Dendritic cell treated with granulocyte-macrophage colony-stimulating factor and Interleukin-4, amounts not matched to agents 40 ng/mL and 50 ng/mL, for 4 days (primary cell): ENCODE measurements at regions not wholly inside any gene's neighbourhood (a gene's known extent, or its start where the extent isn't known, plus 50 kb on each side); places are given as distances from the start of the nearest gene placed in this dataset.
"Not testable (repeated sequence)": the region's sequence is repeated elsewhere in the genome, so short reads cannot be mapped to it uniquely, and the experiment has no call there.

ENCODE experiments used
- H3K27ac Mint-ChIP-seq: one replicate; pipeline ENCODE4 v1.8.0; 2022; ENCODE audit warnings: mild to moderate bottlenecking, mixed read lengths
- H3K27me3 Mint-ChIP-seq: one replicate; pipeline ENCODE4 v1.8.0; 2022; ENCODE audit warnings: mild to moderate bottlenecking, mixed read lengths
- H3K36me3 Mint-ChIP-seq: one replicate; pipeline ENCODE4 v1.8.0; 2022; ENCODE audit warnings: low read depth, mixed read lengths
- H3K4me1 Mint-ChIP-seq: one replicate; pipeline ENCODE4 v1.8.0; 2022; ENCODE audit warnings: low read depth, mixed read lengths
- H3K4me3 Mint-ChIP-seq: one replicate; pipeline ENCODE4 v1.8.0; 2022; ENCODE audit warnings: mild to moderate bottlenecking, moderate library complexity, mixed read lengths
- H3K9me3 Mint-ChIP-seq: one replicate; pipeline ENCODE4 v1.8.0; 2022; ENCODE audit warnings: mixed read lengths
- intact Hi-C: fragments of 100-400 bp; cut with micrococcal nuclease; formaldehyde crosslinking; loops from one replicate; pipeline ENCODE4 v1.15.0; 2022

GRCh38 chrX:850471-850916 lies 219.9 kb downstream of the SHOX start:
- intact Hi-C loops: no loop called here
- no peak overlapping the region for H3K27ac Mint-ChIP-seq
- no peak overlapping the region for H3K4me3 Mint-ChIP-seq
- no peaks in the 10 kb centered on the region for H3K9me3 Mint-ChIP-seq
- H3K4me1 Mint-ChIP-seq: no peaks in the 10 kb centered on the region
- H3K27me3 Mint-ChIP-seq: peaks cover 14% of the 10 kb centered on the region
- H3K36me3 Mint-ChIP-seq: no peaks in the 10 kb centered on the region

- H3K4me1 Mint-ChIP-seq: no peaks in the 10 kb centered on the region
- no peaks in the 10 kb centered on the region for H3K9me3 Mint-ChIP-seq
- H3K36me3 Mint-ChIP-seq: no peaks in the 10 kb centered on the region
- intact Hi-C loops: no loop called here
- H3K27ac Mint-ChIP-seq: no peak overlapping the region
- peaks cover 15% of the 10 kb centered on the region for H3K27me3 Mint-ChIP-seq
- no peak overlapping the region for H3K4me3 Mint-ChIP-seq
These were observed 217.8 kb downstream of the SHOX start for GRCh38 chrX:848386-848785.

- Mint-ChIP-seq H3K27me3 (peaks cover 2% of the 10 kb centered on the region), H3K36me3 (no peaks in the 10 kb centered on the region), H3K9me3 (no peaks in the 10 kb centered on the region), H3K4me1 (no peaks in the 10 kb centered on the region), H3K27ac (no peak overlapping the region), H3K4me3 (no peak overlapping the region)
- intact Hi-C loops: no loop called here
These were observed 212.7 kb downstream of the SHOX start for GRCh38 chrX:843306-843705.

GRCh38 chrX:840556-840955 lies 210.0 kb downstream of the SHOX start:
- intact Hi-C loops: no loop called here
- H3K36me3 Mint-ChIP-seq: no peaks in the 10 kb centered on the region
- peaks cover 2% of the 10 kb centered on the region for H3K27me3 Mint-ChIP-seq
- no peak overlapping the region for H3K4me3 Mint-ChIP-seq
- H3K4me1 Mint-ChIP-seq: no peaks in the 10 kb centered on the region
- H3K9me3 Mint-ChIP-seq: peaks cover 14% of the 10 kb centered on the region
- no peak overlapping the region for H3K27ac Mint-ChIP-seq

- intact Hi-C loops, H3K36me3 Mint-ChIP-seq, H3K27me3 Mint-ChIP-seq, H3K4me1 Mint-ChIP-seq, H3K4me3 Mint-ChIP-seq, H3K27ac Mint-ChIP-seq: not testable (repeated sequence)
- H3K9me3 Mint-ChIP-seq: peaks cover 14% of the 10 kb centered on the region
These were observed 208.1 kb downstream of the SHOX start for GRCh38 chrX:838666-839065.

GRCh38 chrX:835857-836256 lies 205.3 kb downstream of the SHOX start:
- intact Hi-C loops, H3K27me3 Mint-ChIP-seq, H3K4me1 Mint-ChIP-seq, H3K4me3 Mint-ChIP-seq, H3K36me3 Mint-ChIP-seq, H3K27ac Mint-ChIP-seq: not testable (repeated sequence)
- peaks cover 14% of the 10 kb centered on the region for H3K9me3 Mint-ChIP-seq

GRCh38 chrX:830532-830931 lies 199.9 kb downstream of the SHOX start:
- Mint-ChIP-seq H3K4me3 (no peak overlapping the region), H3K27ac (no peak overlapping the region), H3K4me1 (no peaks in the 10 kb centered on the region), H3K27me3 (no peaks in the 10 kb centered on the region), H3K36me3 (no peaks in the 10 kb centered on the region), H3K9me3 (no peaks in the 10 kb centered on the region)
- intact Hi-C loops: no loop called here

GRCh38 chrX:829145-829544 lies 198.6 kb downstream of the SHOX start:
- Mint-ChIP-seq H3K4me1 (no peaks in the 10 kb centered on the region), H3K9me3 (no peaks in the 10 kb centered on the region), H3K4me3 (no peak overlapping the region), H3K36me3 (no peaks in the 10 kb centered on the region), H3K27me3 (no peaks in the 10 kb centered on the region), H3K27ac (no peak overlapping the region)
- intact Hi-C loops: no loop called here

GRCh38 chrX:828411-828959 lies 197.9 kb downstream of the SHOX start:
- Mint-ChIP-seq H3K27me3 (no peaks in the 10 kb centered on the region), H3K4me3 (no peak overlapping the region), H3K27ac (no peak overlapping the region), H3K36me3 (no peaks in the 10 kb centered on the region), H3K9me3 (peaks cover 2% of the 10 kb centered on the region), H3K4me1 (no peaks in the 10 kb centered on the region)
- intact Hi-C loops: no loop called here

- Mint-ChIP-seq H3K4me1 (no peaks in the 10 kb centered on the region), H3K36me3 (no peaks in the 10 kb centered on the region), H3K27ac (no peak overlapping the region), H3K27me3 (no peaks in the 10 kb centered on the region), H3K9me3 (peaks cover 10% of the 10 kb centered on the region), H3K4me3 (no peak overlapping the region)
- intact Hi-C loops: no loop called here
These were observed 195.9 kb downstream of the SHOX start for GRCh38 chrX:826448-826847.

- no peaks in the 10 kb centered on the region for H3K36me3 Mint-ChIP-seq
- no peak overlapping the region for H3K4me3 Mint-ChIP-seq
- no peaks in the 10 kb centered on the region for H3K27me3 Mint-ChIP-seq
These were observed 195.4 kb downstream of the SHOX start for GRCh38 chrX:825991-826390.

GRCh38 chrX:823073-823472 lies 192.5 kb downstream of the SHOX start:
- H3K36me3 Mint-ChIP-seq, H3K9me3 Mint-ChIP-seq, H3K27me3 Mint-ChIP-seq, H3K4me3 Mint-ChIP-seq, intact Hi-C loops, H3K27ac Mint-ChIP-seq, H3K4me1 Mint-ChIP-seq: not testable (repeated sequence)

More at GRCh38 chrX:825991-826390, 195.4 kb downstream of the SHOX start:
- H3K4me1 Mint-ChIP-seq: no peaks in the 10 kb centered on the region
- intact Hi-C loops: no loop called here
- no peak overlapping the region for H3K27ac Mint-ChIP-seq
- peaks cover 10% of the 10 kb centered on the region for H3K9me3 Mint-ChIP-seq

- Mint-ChIP-seq H3K27me3 (no peaks in the 10 kb centered on the region), H3K36me3 (no peaks in the 10 kb centered on the region), H3K27ac (no peak overlapping the region), H3K9me3 (peaks cover 10% of the 10 kb centered on the region), H3K4me1 (no peaks in the 10 kb centered on the region), H3K4me3 (no peak overlapping the region)
- intact Hi-C loops: no loop called here
These were observed 190.9 kb downstream of the SHOX start for GRCh38 chrX:821327-822107.

- Mint-ChIP-seq H3K27ac (no peak overlapping the region), H3K36me3 (no peaks in the 10 kb centered on the region), H3K4me1 (no peaks in the 10 kb centered on the region), H3K4me3 (no peak overlapping the region), H3K9me3 (peaks cover 10% of the 10 kb centered on the region), H3K27me3 (no peaks in the 10 kb centered on the region)
- intact Hi-C loops: no loop called here
These were observed 189.1 kb downstream of the SHOX start for GRCh38 chrX:819684-820083.
